ENCODE measurements at regions not wholly inside any gene's neighbourhood (a gene's known extent, or its start where the extent isn't known, plus 50 kb on each side); places are given as distances from the start of the nearest gene placed in this dataset.
"Not testable (repeated sequence)": the region's sequence is repeated elsewhere in the genome, so short reads cannot be mapped to it uniquely, and the experiment has no call there.

GRCh38 chr3:124043023-124043422 lies 51.1 kb upstream of the ROPN1 start:
- no peak overlapping the region for H3K4me3 Mint-ChIP-seq
- peaks cover 10 to 23% (median 16%) of the 10 kb centered on the region in 3 donors for H3K27me3 Mint-ChIP-seq
- ATAC-seq (ENCODE audit: low read depth in 2 of 2) = no peak
- H3K9me3 Mint-ChIP-seq = no peaks in the 10 kb centered on the region
- DNase-seq = no peak
- no peak overlapping the region for H3K27ac Mint-ChIP-seq
- H3K4me1 Mint-ChIP-seq = no peaks in the 10 kb centered on the region
- H3K36me3 Mint-ChIP-seq = no peaks in the 10 kb centered on the region

DNA sequence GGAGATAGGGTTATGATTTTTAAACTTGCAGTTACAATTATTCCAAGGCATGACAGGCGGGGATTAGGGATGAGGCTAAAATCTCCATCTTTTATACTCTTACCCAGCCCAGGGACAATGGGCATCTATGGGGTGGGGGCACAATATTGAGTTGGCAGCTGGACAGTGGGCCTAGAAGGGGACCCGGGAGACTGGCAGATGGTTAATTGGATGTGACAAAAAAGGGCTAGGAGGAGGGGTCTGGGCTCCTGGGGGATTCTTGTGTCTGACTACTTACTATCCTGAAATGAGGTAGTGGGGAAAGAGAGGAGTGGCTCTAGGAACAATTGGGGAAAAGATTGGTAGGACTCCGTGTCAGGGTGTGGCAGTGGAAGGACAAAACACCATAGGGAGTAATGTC lies 53.0 kb upstream of the ROPN1 start:
- Mint-ChIP-seq H3K27me3 (peaks cover 18 to 25% (median 23%) of the 10 kb centered on the region in 3 donors), H3K4me3 (no peak overlapping the region), H3K27ac (no peak overlapping the region), H3K9me3 (no peaks in the 10 kb centered on the region), H3K4me1 (no peaks in the 10 kb centered on the region), H3K36me3 (no peaks in the 10 kb centered on the region)
- DNase-seq (no peak), ATAC-seq (ENCODE audit: low read depth in 2 of 2) (no peak)

DNA sequence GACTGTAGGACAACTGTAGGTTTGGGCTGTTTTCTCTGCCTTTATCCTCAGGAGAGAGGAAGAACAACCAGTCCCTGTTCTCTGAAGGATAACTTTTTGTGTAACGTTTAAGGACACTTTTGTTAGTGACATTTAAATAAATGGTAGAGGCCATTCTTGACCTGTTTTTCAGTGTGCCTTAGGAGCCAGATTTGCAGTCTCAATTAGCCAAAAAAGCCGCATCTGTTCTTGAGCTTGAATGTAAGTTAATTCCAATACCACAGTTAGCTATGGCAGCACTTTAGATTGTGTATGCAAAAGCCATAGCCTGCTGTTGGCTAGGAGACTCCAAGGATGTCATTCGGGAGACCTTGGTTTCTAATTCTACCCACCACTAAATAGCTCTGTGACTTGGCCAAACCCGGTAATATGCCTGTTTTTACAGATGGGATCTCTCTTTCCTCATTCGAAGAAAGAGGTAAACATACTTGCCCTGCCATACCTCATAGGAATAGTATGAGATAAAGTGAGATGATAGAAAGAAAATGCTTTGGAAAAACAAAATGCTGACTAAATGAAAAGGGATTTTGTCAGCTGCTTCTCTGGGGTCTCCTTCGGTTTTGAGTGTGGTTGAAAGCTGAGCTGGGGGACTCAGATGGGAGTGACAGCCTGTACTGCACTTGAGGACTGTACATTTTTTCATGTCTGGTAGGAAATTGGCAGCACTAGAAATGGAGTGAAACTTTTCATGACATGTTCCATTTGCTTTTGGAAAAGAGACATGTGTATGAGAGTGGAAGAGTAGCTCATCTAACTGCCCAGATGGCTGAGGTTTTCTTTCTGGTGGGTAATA lies 57.3 kb upstream of the ROPN1 start:
- no peak for DNase-seq
- H3K27me3 Mint-ChIP-seq = peaks cover 39 to 48% (median 46%) of the 10 kb centered on the region in 3 donors
- H3K4me1 Mint-ChIP-seq = no peaks in the 10 kb centered on the region
- H3K4me3 Mint-ChIP-seq = no peak overlapping the region
- no peak for ATAC-seq (ENCODE audit: low read depth in 2 of 2)
- no peaks in the 10 kb centered on the region for H3K36me3 Mint-ChIP-seq
- H3K9me3 Mint-ChIP-seq = no peaks in the 10 kb centered on the region
- no peak overlapping the region for H3K27ac Mint-ChIP-seq

- no peaks in the 10 kb centered on the region for H3K9me3 Mint-ChIP-seq
- DNase-seq (no peak), ATAC-seq (ENCODE audit: low read depth in 2 of 2) (no peak)
- H3K27me3 Mint-ChIP-seq = peaks cover 24 to 47% (median 27%) of the 10 kb centered on the region in 3 donors
- no peak overlapping the region for H3K4me3 Mint-ChIP-seq
- H3K4me1 Mint-ChIP-seq = no peaks in the 10 kb centered on the region
- H3K27ac Mint-ChIP-seq = no peak overlapping the region
- no peaks in the 10 kb centered on the region for H3K36me3 Mint-ChIP-seq
These were observed 59.7 kb upstream of the ROPN1 start for GRCh38 chr3:124051636-124052035.

DNA sequence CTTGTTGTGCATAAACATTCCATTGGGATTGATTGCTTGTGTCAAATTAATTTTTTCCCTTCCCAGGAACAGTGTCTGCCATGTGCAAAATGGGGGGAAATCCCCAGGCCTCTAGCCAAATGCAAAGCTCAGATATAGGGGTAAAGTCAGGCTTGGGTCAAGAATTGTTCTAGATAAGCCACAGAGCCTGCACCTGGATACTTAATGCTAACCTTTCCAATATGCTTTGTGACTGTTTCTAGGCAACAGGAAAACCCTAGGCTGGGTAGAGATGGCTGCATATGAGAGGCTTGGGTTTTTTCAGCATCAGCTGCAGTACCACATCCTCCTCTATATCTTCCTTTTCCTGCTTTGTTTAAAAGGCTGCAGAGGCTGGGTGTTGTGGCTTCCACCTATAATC lies 61.9 kb upstream of the ROPN1 start:
- no peak overlapping the region for H3K27ac Mint-ChIP-seq
- H3K27me3 Mint-ChIP-seq = peaks cover 41 to 67% (median 44%) of the 10 kb centered on the region in 3 donors
- no peaks in the 10 kb centered on the region for H3K4me1 Mint-ChIP-seq
- DNase-seq (no peak), ATAC-seq (ENCODE audit: low read depth in 2 of 2) (no peak)
- no peaks in the 10 kb centered on the region for H3K36me3 Mint-ChIP-seq
- H3K4me3 Mint-ChIP-seq = no peak overlapping the region
- no peaks in the 10 kb centered on the region for H3K9me3 Mint-ChIP-seq

GRCh38 chr3:124056846-124057245 lies 64.9 kb upstream of the ROPN1 start:
- DNase-seq = no peak
- Mint-ChIP-seq H3K27ac (no peak overlapping the region), H3K4me3 (no peak overlapping the region), H3K27me3 (peaks cover 19 to 43% (median 31%) of the 10 kb centered on the region in 3 donors), H3K9me3 (no peaks in the 10 kb centered on the region), H3K4me1 (no peaks in the 10 kb centered on the region), H3K36me3 (no peaks in the 10 kb centered on the region)
- no peak for ATAC-seq (ENCODE audit: low read depth in 2 of 2)

DNA sequence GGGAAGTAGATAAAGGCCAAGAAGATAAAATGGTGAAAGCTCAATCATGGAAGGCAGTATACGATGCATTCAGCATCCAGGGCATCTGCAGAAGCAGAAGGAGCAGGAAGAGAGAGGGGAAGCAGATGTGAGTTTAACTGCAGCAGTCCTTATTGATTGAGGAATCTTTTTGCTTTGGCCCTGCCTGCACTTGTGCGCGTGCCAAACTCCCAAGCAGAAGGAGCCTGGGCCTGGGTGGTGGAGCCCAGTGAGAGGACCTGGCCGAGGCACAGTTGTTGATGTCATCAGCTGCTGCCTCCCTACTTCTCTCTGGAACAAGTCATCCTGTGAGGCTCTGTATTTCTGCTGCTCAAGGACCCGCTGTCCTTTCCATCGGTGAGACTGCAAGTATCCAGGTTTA lies 65.5 kb upstream of the ROPN1 start:
- no peak overlapping the region for H3K27ac Mint-ChIP-seq
- no peaks in the 10 kb centered on the region for H3K36me3 Mint-ChIP-seq
- no peaks in the 10 kb centered on the region for H3K4me1 Mint-ChIP-seq
- H3K9me3 Mint-ChIP-seq = no peaks in the 10 kb centered on the region
- DNase-seq = no peak
- no peak for ATAC-seq (ENCODE audit: low read depth in 2 of 2)
- no peak overlapping the region for H3K4me3 Mint-ChIP-seq
- H3K27me3 Mint-ChIP-seq = peaks cover 19 to 39% (median 28%) of the 10 kb centered on the region in 3 donors

GRCh38 chr3:124059580-124059979 lies 67.7 kb upstream of the ROPN1 start:
- H3K9me3 Mint-ChIP-seq = no peaks in the 10 kb centered on the region
- no peaks in the 10 kb centered on the region for H3K36me3 Mint-ChIP-seq
- no peak for ATAC-seq (ENCODE audit: low read depth in 2 of 2)
- no peak overlapping the region for H3K27ac Mint-ChIP-seq
- no peak for DNase-seq
- peaks cover 14 to 30% (median 23%) of the 10 kb centered on the region in 3 donors for H3K27me3 Mint-ChIP-seq
- H3K4me3 Mint-ChIP-seq = no peak overlapping the region
- H3K4me1 Mint-ChIP-seq = no peaks in the 10 kb centered on the region

DNA sequence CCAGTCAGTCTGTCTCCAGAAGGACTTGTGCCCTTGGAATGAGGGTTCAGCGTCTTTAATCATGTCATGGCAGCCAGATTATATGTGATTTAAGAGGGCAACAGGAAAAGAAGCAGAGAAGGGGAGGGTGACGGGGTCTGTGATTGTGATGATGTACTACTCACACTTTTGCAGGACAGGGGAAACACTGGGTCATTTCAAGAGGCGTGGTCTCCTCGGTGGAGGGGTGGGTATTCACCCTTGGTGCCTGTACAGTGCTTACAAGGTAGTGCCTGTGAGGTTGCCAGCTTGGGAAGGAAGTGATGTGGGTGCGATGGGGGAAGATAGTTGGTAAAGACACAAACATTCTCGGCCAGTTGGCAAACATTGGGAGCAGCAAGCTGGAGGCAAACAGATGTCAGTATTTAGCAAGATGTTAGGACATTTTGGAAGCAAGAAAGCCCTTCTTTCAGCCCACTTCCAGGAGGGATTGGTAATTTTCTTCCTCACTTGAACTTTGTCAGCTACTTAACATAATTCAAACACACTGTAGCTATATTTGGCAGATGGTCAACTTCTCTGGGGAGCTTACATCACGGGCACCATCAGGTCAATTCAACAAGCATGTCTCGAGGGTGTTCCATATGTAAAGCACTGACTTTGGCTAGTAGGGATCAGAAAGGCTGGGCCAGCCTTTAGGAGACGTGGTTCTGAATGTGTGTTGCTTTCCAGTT lies 71.4 kb upstream of the ROPN1 start:
- Mint-ChIP-seq H3K4me3 (no peak overlapping the region), H3K27me3 (peaks cover 7 to 12% (median 11%) of the 10 kb centered on the region in 3 donors), H3K9me3 (no peaks in the 10 kb centered on the region), H3K27ac (no peak overlapping the region), H3K4me1 (no peaks in the 10 kb centered on the region), H3K36me3 (no peaks in the 10 kb centered on the region)
- no peak for DNase-seq
- no peak for ATAC-seq (ENCODE audit: low read depth in 2 of 2)

DNA sequence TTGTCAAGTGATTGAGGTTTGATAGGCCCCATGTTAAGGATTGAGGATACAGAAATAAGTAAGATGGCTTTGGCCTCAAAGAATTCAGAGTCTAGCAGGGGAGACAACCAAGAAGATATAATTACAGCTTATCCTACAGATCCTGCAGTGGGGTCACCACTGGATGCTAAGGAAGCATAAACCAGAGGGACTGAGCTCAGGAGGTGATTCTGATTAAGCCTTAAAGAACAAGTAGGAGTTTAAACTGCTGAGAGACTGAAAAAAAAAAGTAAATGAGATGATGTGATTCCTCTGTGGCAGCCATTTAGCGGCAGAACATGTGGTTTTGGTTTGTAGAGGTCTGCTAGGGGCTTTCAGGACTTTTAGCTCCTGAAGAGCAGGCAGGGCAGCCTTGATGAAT lies 72.1 kb upstream of the ROPN1 start:
- Mint-ChIP-seq H3K36me3 (no peaks in the 10 kb centered on the region), H3K9me3 (no peaks in the 10 kb centered on the region)
- no peak for ATAC-seq (ENCODE audit: low read depth in 2 of 2)

DNA sequence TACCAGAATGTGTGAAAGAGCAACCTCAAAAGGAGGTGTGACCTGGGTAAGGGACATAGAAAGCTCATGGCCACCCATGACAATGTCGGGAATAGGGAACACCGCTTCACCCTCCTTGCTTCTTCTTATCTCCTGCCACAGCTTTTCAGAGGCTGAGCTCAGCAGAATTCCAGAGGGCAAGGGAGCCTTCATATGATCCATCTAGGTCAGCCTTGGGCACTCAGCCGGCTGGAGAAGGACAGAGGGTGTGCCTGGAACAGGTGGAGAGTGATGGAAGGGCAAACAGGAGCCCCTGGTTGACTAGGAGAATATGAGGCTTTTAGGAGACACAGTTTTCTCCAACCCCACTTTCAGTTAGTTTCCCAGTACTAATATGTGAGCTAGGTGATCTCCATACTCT lies 74.6 kb upstream of the ROPN1 start:
- H3K4me3 Mint-ChIP-seq; H3K36me3 Mint-ChIP-seq; H3K27ac Mint-ChIP-seq; DNase-seq; H3K4me1 Mint-ChIP-seq; H3K9me3 Mint-ChIP-seq; ATAC-seq (ENCODE audit: low read depth in 2 of 2): not testable (repeated sequence)
- H3K27me3 Mint-ChIP-seq = peaks cover 5 to 27% (median 18%) of the 10 kb centered on the region in 3 donors

More for the DNA sequence above, 72.1 kb upstream of the ROPN1 start:
- Mint-ChIP-seq H3K4me3 (no peak overlapping the region), H3K4me1 (no peaks in the 10 kb centered on the region), H3K27ac (no peak overlapping the region), H3K27me3 (peaks cover 5 to 6% (median 5%) of the 10 kb centered on the region in 3 donors)
- DNase-seq = no peak

DNA sequence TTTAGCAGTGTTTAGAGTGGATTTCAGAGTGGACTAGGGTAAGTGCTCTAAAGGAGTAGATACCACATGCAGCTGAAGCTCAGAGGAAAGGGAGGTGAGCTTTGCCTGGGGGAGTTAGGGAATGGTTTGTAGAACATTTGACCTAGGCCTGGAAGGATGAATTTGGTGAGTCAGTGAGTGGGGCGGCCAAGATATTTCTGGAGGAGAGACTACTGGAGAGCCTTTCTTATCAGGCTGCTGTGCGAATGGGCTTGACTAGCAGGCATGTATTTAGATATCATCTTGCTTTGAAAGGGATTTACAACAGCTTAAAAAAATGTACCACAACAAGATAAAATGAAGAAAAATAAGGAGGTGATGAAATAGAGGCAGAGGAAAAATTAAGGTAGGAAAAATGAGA lies 77.8 kb upstream of the ROPN1 start:
- not testable (repeated sequence) for H3K36me3 Mint-ChIP-seq

DNA sequence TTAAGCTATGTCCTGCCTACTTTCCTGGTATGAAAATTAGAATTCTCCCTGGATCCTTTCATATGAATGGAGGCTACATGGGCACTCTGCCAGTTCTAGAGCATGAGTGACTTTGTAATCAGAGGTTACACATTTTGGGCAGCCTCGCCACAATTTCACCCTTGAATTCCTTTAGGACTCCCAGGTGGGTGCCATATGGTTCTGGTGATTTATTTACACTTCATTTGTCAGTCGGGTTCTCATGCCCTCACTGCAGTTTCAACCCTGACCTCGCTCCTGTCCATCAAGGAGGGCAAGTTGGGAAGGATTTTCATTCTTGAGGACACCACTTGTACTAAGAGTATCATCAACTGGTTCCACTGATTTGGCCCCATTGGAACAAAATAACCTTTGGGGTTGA lies 83.2 kb upstream of the ROPN1 start:
- H3K4me3 Mint-ChIP-seq; H3K9me3 Mint-ChIP-seq; H3K36me3 Mint-ChIP-seq; H3K4me1 Mint-ChIP-seq; H3K27ac Mint-ChIP-seq; DNase-seq; ATAC-seq (ENCODE audit: low read depth in 2 of 2): not testable (repeated sequence)
- H3K27me3 Mint-ChIP-seq = peaks cover 11 to 44% (median 26%) of the 10 kb centered on the region in 3 donors

More for the DNA sequence above, 77.8 kb upstream of the ROPN1 start:
- Mint-ChIP-seq H3K27ac (peak overlapping the region in 1 of 6 donors; percentile 14), H3K27me3 (peaks cover 10 to 33% (median 27%) of the 10 kb centered on the region in 3 donors)
- H3K4me1 Mint-ChIP-seq; H3K9me3 Mint-ChIP-seq; DNase-seq; H3K4me3 Mint-ChIP-seq; ATAC-seq (ENCODE audit: low read depth in 2 of 2): not testable (repeated sequence)

- DNase-seq = no peak
- peaks cover 0 to 3% (median 0%) of the 10 kb centered on the region in 7 donors for H3K9me3 Mint-ChIP-seq
- peaks cover 11 to 37% (median 26%) of the 10 kb centered on the region in 3 donors for H3K27me3 Mint-ChIP-seq
- H3K36me3 Mint-ChIP-seq = no peaks in the 10 kb centered on the region
- H3K4me1 Mint-ChIP-seq = no peaks in the 10 kb centered on the region
- no peak overlapping the region for H3K27ac Mint-ChIP-seq
- no peak for ATAC-seq (ENCODE audit: low read depth in 2 of 2)
- H3K4me3 Mint-ChIP-seq = no peak overlapping the region
These were observed 83.8 kb upstream of the ROPN1 start for GRCh38 chr3:124075753-124076152.
